ENCODE measurements at regions not wholly inside any gene's neighbourhood (a gene's known extent, or its start where the extent isn't known, plus 50 kb on each side); places are given as distances from the start of the nearest gene placed in this dataset.
"Not testable (repeated sequence)": the region's sequence is repeated elsewhere in the genome, so short reads cannot be mapped to it uniquely, and the experiment has no call there.

GRCh38 chr7:45269192-45269591, 111.6 kb downstream of the RAMP3 start:
- no peak for DNase-seq

DNA sequence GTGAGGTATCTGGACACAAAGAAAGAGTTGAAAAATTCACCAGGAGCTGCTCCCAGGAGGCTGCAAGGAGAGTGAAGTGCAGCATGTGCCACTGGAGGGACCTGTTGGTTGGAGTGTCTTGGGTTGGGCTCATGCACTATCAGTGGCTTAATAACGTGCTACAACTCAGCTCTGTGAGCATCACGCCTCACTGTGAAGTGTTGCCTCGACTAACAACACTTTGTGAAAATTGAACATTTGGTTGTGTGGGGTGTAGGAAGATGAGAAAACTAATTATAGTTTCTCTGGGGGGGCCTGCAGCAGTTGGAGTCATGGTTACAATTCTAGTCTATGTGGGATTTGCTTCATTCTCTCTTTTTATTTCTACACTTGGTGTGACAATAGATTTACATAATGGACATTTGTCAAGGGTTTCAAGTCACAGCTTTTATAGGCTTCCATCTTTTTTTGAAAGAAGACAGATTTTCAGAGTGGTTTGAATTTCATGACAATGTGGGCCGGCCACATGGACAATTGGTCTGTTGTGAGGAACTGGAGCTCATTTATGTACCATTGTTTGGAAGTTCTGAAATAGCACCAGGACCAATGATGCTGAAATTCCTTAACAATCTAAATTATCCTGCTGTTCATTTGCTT, 121.3 kb downstream of the RAMP3 start:
- DNase-seq = no peak

DNA sequence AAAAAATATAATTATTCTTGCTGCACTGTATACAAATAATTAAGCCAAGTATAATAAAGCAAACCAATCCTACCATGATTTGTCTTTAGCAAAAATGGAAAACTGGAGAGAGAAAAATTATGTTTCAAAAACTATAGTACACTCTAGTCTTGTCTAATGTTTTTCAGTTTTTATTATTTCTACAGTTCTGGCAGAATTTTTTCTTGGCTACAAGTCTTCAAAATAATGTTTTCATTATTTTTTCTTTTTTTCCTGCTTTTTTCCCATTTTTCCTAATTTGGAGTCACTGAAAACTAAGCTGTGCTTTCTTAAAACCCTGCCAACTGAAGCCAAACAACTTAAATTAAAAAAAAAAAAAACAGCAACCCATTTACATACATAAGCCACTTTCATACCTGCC, 132.0 kb downstream of the RAMP3 start:
- DNase-seq = not testable (repeated sequence)

- no peak for DNase-seq
These were observed 133.3 kb downstream of the RAMP3 start for GRCh38 chr7:45290880-45291279.

GRCh38 chr7:45292481-45292880, 134.9 kb downstream of the RAMP3 start:
- no peak for DNase-seq

GRCh38 chr7:45293295-45293942, 135.8 kb downstream of the RAMP3 start:
- no peak for DNase-seq

GRCh38 chr7:45294559-45294958, 137.0 kb downstream of the RAMP3 start:
- no peak for DNase-seq

DNA sequence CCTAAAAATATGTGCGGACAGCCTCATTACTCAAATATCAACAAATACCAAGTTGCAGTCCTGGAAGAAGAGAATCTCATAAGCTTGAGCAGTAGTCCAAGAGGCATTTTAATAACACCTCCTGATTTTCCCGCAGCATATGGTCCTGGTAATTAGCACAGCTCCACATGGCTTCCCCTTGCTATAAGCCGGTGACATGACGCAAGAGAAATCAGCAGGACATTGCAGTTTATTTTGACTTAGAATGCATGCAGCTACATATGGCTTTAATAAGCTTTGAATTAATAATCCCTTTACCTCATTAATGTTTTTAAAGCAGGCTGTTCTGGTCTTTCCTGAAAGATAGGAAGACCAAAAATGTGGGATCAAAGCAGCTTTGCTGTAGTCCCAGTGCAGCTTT, 137.6 kb downstream of the RAMP3 start:
- DNase-seq = no peak

GRCh38 chr7:45296748-45297147, 139.2 kb downstream of the RAMP3 start:
- DNase-seq = no peak

DNA sequence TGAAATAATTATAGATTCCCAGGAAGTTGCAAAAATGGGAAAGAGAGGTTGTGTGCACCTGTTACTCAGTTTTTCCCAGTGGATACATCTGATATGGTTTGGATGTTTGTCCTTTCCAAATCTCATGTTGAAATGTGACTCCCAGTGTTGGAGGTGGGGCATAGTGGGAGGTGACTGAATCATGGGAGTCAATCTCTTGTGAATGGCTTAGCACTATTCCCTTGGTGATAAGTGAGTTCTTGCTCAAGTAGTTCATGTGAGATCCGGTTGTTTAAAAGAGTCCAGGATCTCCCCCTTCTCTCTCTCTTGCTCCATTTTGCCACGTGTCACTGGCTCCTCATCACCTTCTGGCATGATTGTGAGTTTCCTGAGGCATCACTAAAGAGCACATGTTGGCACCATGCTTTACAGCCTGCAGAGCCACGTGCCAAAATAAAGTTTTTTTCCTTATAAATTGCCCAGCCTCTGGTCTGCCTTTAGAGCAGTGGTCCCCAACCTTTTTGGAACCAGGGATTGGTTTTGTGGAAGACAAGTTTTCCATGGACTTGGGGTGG, 149.2 kb downstream of the RAMP3 start:
- no peak for DNase-seq

- DNase-seq = no peak
These were observed 154.0 kb downstream of the RAMP3 start for GRCh38 chr7:45311597-45311996.

DNA sequence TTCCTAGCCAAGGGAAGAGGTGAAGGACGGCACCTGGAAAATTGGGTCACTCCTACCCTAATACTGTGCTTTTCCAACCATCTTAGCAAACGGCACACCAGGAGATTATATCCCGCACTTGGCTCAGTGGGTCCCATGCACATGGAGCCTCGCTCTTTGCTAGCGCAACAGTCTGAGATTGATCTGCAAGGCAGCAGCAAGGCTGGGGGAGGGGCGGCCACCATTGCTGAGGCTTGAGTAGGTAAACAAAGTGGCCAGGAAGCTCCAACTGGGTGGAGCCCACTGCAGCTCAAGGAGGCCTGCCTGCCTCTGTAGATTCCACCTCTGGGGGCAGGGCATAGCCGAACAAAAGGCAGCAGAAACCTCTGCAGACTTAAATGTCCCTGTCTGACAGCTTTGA, 157.9 kb downstream of the RAMP3 start:
- not testable (repeated sequence) for DNase-seq

DNA sequence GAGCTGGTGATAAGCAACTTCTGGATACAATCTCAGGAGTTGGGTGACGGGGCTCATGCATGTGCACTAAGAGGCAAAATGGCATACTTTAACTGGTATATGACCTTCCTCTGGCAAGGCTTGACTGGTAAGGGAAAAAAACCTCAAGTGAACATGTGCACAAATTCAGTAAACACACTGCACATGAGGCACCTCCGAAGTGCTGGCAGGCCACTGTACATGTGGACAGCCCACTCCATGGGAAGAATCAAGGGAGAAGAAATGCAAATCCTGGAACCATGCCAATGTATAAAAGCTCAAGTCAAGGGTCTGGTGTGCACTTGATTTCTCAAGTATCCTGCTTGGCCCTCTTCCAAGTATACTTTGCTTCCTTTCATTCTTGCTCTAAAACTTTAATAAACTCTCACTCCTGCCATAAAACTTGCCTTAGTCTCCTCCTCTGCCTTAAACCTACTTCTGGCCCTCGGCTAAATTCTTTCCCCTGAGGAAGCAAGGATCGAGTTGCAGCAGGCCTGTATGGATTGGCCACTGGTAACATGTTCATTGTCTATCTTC, 167.2 kb downstream of the RAMP3 start:
- no peak for DNase-seq

GRCh38 chr7:45325378-45325777, 167.8 kb downstream of the RAMP3 start:
- no peak for DNase-seq

DNA sequence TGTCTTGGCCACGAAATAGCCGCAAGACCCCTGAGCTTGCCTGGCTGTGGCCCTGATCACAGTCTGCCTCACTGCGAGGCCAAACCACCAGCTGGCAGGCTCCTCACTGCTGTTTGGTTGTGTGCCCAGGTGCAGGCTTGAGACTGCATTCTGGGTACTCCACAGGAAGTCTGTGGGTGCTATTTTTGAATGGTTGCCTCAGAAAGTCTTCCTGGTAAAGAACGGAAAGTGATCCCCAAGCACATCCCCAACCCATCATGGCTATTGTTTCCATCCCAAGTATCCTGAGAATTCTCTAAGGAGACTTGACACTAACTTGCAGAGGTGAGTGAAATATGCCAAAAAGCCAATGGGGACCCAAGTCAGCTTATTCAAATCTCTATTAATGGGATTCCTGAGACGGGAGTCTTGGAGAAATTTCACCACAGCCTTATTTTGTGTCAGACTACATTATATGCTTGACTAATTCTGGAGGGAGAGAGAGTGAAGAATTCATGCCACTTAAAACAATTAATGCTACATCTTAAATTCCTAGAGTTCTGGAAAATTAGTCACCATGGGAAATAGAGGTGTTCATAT, 170.9 kb downstream of the RAMP3 start:
- no peak for DNase-seq

DNA sequence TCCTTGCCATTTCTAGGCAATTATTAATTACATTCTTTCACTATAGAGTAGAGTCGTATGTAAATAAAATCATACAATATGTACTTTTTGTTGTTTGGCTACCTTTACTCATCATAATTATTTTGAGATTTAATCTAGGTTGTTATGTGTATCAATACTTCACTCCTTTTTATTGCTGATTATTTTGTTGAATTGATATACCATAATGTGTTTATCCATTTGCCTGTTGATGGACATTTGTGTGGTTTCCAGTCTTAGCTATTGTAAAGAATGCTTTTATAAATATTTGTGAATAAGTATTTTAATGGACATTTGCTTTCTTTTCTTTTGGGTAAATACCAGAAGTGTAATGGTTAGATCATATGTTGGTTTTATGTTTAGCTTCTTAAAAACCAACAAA, 174.0 kb downstream of the RAMP3 start:
- no peak for DNase-seq

GRCh38 chr7:45335024-45335423, 177.4 kb downstream of the RAMP3 start:
- DNase-seq = not testable (repeated sequence)

DNA sequence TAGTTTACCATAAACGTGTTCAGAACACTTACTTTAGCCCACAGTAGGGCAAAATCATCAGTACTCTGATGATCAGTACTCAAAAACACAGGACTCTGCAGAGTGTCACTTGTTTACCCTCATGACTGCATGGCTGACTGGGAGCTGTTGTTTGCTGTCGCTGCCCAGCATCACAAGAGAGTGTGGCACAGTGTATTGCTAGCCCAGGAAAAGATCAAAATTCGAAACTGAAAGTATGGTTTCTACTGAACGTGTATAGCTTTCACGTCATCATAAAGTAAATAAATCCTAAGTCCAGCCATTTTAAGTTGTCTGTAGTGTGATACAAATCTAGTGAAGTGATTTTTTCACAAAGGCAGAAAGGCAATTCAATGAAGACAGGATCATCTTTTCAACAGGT, 184.6 kb downstream of the RAMP3 start:
- DNase-seq = no peak

DNA sequence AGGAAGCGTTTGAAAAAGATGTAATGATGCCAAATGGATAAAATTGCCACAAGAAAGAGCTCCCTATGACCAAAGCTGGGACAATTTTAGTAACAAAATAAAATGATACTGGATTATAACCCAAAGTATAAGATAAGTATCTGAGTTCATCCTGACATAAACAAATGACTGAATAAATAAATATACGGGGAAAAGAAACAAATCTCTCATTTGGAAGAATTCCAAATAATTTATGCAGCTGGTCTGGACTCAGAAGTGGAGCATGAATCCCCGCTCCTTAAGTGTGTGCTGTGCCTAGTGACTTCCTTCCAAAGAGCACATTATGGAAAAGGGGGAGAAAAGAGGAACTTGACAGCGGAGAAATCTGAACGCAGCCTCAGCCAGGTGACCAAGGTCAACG, 186.2 kb downstream of the RAMP3 start:
- DNase-seq = no peak

DNA sequence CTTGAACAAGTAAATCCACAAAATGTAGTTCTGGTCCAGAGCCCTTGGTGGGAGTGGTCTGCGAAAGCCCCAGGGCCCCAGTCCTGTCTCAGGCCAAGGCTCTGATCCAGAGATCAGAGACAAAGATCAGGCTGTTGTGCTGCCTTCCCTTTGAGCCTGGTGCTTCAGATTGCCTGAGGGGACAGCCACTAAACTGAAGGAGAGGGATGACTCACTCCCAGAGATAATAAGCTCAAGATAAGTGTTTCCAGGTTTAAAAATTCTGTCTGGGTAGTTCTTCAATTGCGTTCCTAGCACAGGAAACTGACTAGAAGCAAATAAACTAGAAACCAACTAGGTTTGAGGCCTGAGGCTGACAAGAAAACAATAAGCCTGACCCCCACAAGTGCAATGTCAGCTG, 190.2 kb downstream of the RAMP3 start:
- no peak for DNase-seq

GRCh38 chr7:45349090-45349489, 191.5 kb downstream of the RAMP3 start:
- DNase-seq = no peak

- DNase-seq = no peak
These were observed 193.3 kb downstream of the RAMP3 start for GRCh38 chr7:45350896-45351295.

- DNase-seq = no peak
These were observed 200.7 kb downstream of the RAMP3 start for GRCh38 chr7:45358287-45358686.

DNA sequence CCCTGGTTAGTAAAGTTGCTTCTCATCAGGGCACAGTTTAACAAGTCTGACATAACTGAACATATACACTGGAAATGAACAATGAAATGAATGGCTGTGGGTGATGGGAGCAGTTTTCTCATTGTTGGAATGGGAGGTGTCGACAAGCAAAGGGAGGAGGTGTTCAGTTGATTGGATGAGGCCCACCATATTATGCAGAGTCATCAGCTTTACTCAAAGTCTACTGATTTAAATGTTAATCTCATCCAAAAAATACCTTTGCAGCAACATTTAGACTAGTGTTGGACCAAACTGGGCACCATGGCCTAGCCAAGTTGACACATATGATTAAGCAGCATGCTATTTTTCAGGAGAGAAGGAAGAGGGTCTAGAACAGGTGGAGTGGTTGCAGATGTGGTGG, 201.7 kb downstream of the RAMP3 start:
- DNase-seq = no peak

Measured in stimulated activated CD4-positive, alpha-beta T cell treated with anti-CD3 and anti-CD28 coated beads, Interleukin-2, amount 100 ng/mL, for 24 hours (primary cell).